ENCODE measurements at regions not wholly inside any gene's neighbourhood (a gene's known extent, or its start where the extent isn't known, plus 50 kb on each side); places are given as distances from the start of the nearest gene placed in this dataset.

DNA sequence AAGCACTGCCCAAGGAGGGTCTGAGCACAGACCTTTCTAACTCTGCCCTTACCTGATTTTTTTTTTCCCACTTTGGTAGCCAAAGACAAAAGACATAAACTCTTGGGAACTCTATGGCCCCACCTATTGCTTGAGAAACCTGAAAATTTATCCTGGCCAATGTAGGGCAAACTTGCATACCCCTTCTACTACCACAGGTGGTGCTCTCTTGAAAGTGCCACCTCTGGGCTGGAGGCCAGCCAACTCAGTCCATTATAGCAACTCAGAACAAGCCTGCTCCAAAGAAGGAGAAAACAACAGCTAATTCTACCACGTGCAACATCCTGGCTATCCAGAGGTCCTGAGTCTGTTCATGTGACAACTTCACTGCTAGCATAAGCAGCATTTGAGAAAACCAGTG, 55.7 kb upstream of the ABCD2 start:
- TF ChIP-seq, protein P1, sequence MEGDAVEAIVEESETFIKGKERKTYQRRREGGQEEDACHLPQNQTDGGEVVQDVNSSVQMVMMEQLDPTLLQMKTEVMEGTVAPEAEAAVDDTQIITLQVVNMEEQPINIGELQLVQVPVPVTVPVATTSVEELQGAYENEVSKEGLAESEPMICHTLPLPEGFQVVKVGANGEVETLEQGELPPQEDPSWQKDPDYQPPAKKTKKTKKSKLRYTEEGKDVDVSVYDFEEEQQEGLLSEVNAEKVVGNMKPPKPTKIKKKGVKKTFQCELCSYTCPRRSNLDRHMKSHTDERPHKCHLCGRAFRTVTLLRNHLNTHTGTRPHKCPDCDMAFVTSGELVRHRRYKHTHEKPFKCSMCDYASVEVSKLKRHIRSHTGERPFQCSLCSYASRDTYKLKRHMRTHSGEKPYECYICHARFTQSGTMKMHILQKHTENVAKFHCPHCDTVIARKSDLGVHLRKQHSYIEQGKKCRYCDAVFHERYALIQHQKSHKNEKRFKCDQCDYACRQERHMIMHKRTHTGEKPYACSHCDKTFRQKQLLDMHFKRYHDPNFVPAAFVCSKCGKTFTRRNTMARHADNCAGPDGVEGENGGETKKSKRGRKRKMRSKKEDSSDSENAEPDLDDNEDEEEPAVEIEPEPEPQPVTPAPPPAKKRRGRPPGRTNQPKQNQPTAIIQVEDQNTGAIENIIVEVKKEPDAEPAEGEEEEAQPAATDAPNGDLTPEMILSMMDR (IDR thresholded peaks at IDR 0.05; ENCODE audit: extremely low read depth in 1 of 2, insufficient read depth in 1 of 2, low read depth in 1 of 2, low read length in 2 of 2), result no peak
- TF ChIP-seq MYC (IDR thresholded peaks at IDR 0.05; ENCODE audit: low read depth, low read length), result no peak
- TF ChIP-seq EZH2 (IDR thresholded peaks at IDR 0.05; ENCODE audit: borderline replicate concordance, low read depth, low read length, severe bottlenecking), result no peak
- no peak for TF ChIP-seq POLR2A (IDR thresholded peaks at IDR 0.05; ENCODE audit: low read depth, low read length)
- TF ChIP-seq FOS (IDR thresholded peaks at IDR 0.05; ENCODE audit: borderline replicate concordance, insufficient read depth, low read length), result no peak
- no peak for TF ChIP-seq JUN (IDR thresholded peaks at IDR 0.05; ENCODE audit: borderline replicate concordance, insufficient read depth, insufficient read length, low read depth)
- no peak for TF ChIP-seq POLR2AphosphoS5 (IDR thresholded peaks at IDR 0.05; ENCODE audit: insufficient read depth, low read depth, low read length)

Measured in endothelial cell of umbilical vein (primary cell).